ENCODE measurements at regions not wholly inside any gene's neighbourhood (a gene's known extent, or its start where the extent isn't known, plus 50 kb on each side); places are given as distances from the start of the nearest gene placed in this dataset.

DNA sequence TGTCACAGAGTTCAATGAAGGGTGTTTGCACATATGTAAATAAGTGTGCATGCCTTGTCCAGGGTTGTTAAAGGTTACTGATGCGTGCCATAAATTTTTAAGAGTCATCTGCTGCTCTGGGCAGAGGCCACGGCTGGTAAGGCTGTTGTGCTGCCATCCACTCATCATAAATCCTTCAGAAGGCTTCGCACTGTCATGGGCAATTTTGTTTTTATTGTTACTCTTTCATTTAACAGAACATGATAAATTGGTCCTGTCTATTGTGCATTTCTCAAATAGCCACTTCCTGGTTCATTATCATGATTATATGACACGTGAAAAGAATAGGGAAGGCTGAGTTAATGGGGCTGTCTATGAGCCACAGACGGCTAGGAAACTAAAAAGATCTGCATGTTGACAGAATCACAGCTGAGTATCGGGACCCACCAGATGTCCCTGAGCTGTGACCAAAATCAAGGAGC is 634.3 kb upstream of the SOX11 start:
- TF ChIP-seq POLR2AphosphoS5 (IDR thresholded peaks at IDR 0.05; ENCODE audit: low read depth, low read length) (no peak), TAF1 (IDR thresholded peaks at IDR 0.05; ENCODE audit: borderline replicate concordance, insufficient read depth, low read length) (no peak), FOXP2 (optimal IDR thresholded peaks at IDR 0.05; ENCODE audit: borderline replicate concordance, extremely low read depth, extremely low read length, insufficient read depth) (no peak), SIN3A (IDR thresholded peaks at IDR 0.05; ENCODE audit: borderline replicate concordance, insufficient read depth, low read length) (no peak)
